ENCODE measurements at regions not wholly inside any gene's neighbourhood (a gene's known extent, or its start where the extent isn't known, plus 50 kb on each side); places are given as distances from the start of the nearest gene placed in this dataset.

- H3K9me3 ChIP-seq: no peaks in the 10 kb centered on the region
- TF ChIP-seq POLR2A (IDR thresholded peaks at IDR 0.05) (no peak), CTCF (IDR thresholded peaks at IDR 0.05) (no peak), POLR2AphosphoS5 (IDR thresholded peaks at IDR 0.05; ENCODE audit: insufficient read depth in 1 of 2, low read depth in 1 of 2) (no peak)
Measured at GRCh38 chr3:20741381-20741780, 555.4 kb upstream of the SGO1 start.

GRCh38 chr3:20739814-20740213 lies 553.8 kb upstream of the SGO1 start:
- Histone ChIP-seq H3K27me3 (no peaks in the 10 kb centered on the region), H3K27ac (no peak overlapping the region), H3K4me3 (no peak overlapping the region), H3K4me1 (no peaks in the 10 kb centered on the region), H3K36me3 (no peaks in the 10 kb centered on the region), H3K9me3 (no peaks in the 10 kb centered on the region)
- DNase-seq (ENCODE audit: extremely low spot score in 2 of 2): no peak
- TF ChIP-seq POLR2AphosphoS5 (IDR thresholded peaks at IDR 0.05; ENCODE audit: insufficient read depth in 1 of 2, low read depth in 1 of 2) (no peak), CTCF (IDR thresholded peaks at IDR 0.05) (no peak), POLR2A (IDR thresholded peaks at IDR 0.05) (no peak)
- intact Hi-C loops (cut with DNase I): no loop called here

More at GRCh38 chr3:20741381-20741780, 555.4 kb upstream of the SGO1 start:
- no peak overlapping the region for H3K4me3 ChIP-seq
- intact Hi-C loops (cut with DNase I): no loop called here
- no peaks in the 10 kb centered on the region for H3K27me3 ChIP-seq
- H3K27ac ChIP-seq: no peak overlapping the region
- DNase-seq (ENCODE audit: extremely low spot score in 2 of 2): no peak
- no peaks in the 10 kb centered on the region for H3K36me3 ChIP-seq
- no peaks in the 10 kb centered on the region for H3K4me1 ChIP-seq

GRCh38 chr3:20736287-20736852 lies 550.4 kb upstream of the SGO1 start:
- H3K4me3 ChIP-seq: no peak overlapping the region
- H3K27ac ChIP-seq: no peak overlapping the region
- no peaks in the 10 kb centered on the region for H3K4me1 ChIP-seq
- H3K36me3 ChIP-seq: no peaks in the 10 kb centered on the region
- H3K27me3 ChIP-seq: no peaks in the 10 kb centered on the region
- no peaks in the 10 kb centered on the region for H3K9me3 ChIP-seq
- no peak for DNase-seq (ENCODE audit: extremely low spot score in 2 of 2)
- TF ChIP-seq POLR2AphosphoS5 (IDR thresholded peaks at IDR 0.05; ENCODE audit: insufficient read depth in 1 of 2, low read depth in 1 of 2) (no peak), CTCF (IDR thresholded peaks at IDR 0.05) (no peak), POLR2A (IDR thresholded peaks at IDR 0.05) (no peak)
- intact Hi-C loops (cut with DNase I): no loop called here

- H3K27ac ChIP-seq: no peak overlapping the region
- H3K4me3 ChIP-seq: no peak overlapping the region
- no peaks in the 10 kb centered on the region for H3K9me3 ChIP-seq
- TF ChIP-seq POLR2AphosphoS5 (IDR thresholded peaks at IDR 0.05; ENCODE audit: insufficient read depth in 1 of 2, low read depth in 1 of 2) (no peak), POLR2A (IDR thresholded peaks at IDR 0.05) (no peak), CTCF (IDR thresholded peaks at IDR 0.05) (no peak)
- intact Hi-C loops (cut with DNase I): no loop called here
- no peaks in the 10 kb centered on the region for H3K4me1 ChIP-seq
- H3K36me3 ChIP-seq: no peaks in the 10 kb centered on the region
- H3K27me3 ChIP-seq: no peaks in the 10 kb centered on the region
- DNase-seq (ENCODE audit: extremely low spot score in 2 of 2): no peak
Measured at GRCh38 chr3:20729185-20729584, 543.2 kb upstream of the SGO1 start.

GRCh38 chr3:20726786-20727185 lies 540.8 kb upstream of the SGO1 start:
- Histone ChIP-seq H3K4me3 (no peak overlapping the region), H3K9me3 (no peaks in the 10 kb centered on the region), H3K36me3 (no peaks in the 10 kb centered on the region), H3K4me1 (no peaks in the 10 kb centered on the region), H3K27me3 (no peaks in the 10 kb centered on the region), H3K27ac (no peak overlapping the region)
- DNase-seq (ENCODE audit: extremely low spot score in 2 of 2): no peak
- TF ChIP-seq POLR2A (IDR thresholded peaks at IDR 0.05): no peak
- no peak for TF ChIP-seq CTCF (IDR thresholded peaks at IDR 0.05)
- no peak for TF ChIP-seq POLR2AphosphoS5 (IDR thresholded peaks at IDR 0.05; ENCODE audit: insufficient read depth in 1 of 2, low read depth in 1 of 2)
- intact Hi-C loops (cut with DNase I): no loop called here

Measured in vagina (tissue), 2 donors.